ENCODE measurements at regions not wholly inside any gene's neighbourhood (a gene's known extent, or its start where the extent isn't known, plus 50 kb on each side); places are given as distances from the start of the nearest gene placed in this dataset.

DNA sequence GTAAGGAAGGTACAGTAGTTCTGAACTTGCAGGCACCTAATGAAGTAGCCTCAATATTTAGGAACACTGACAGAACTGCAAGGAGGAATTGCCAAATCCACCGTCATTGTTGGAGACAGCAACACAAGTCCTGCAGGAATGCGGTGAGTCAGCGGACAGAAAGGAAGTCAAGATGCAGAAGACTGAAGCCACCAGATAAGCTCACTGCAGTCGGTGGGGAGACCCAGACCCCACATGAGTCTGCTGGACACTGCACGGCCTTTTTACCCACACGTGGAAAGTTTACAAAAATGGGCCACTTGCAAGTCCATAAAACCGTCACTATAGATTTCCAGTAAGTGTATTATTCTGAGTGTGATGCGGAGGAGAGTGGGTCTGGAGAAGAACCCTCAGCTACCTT lies 1471.6 kb downstream of the TBC1D22A start:
- TF ChIP-seq CTCF (conservative IDR thresholded peaks at IDR 0.05; ENCODE audit: low read depth in 2 of 2) (no peak), EZH2 (IDR thresholded peaks at IDR 0.05; ENCODE audit: low read depth, unreplicated experiment) (no peak), CREB1 (CRISPR knock-in tag; IDR thresholded peaks at IDR 0.05; ENCODE audit: low read depth) (no peak), STAT1 (IDR thresholded peaks at IDR 0.05; ENCODE audit: unreplicated experiment) (no peak), JUNB (IDR thresholded peaks at IDR 0.05; ENCODE audit: unreplicated experiment) (no peak), POLR2AphosphoS5 (IDR thresholded peaks at IDR 0.05; ENCODE audit: low read depth) (no peak), ZNF331 (CRISPR knock-in tag; IDR thresholded peaks at IDR 0.05; ENCODE audit: low read depth) (no peak)
- TF ChIP-seq, protein P1, sequence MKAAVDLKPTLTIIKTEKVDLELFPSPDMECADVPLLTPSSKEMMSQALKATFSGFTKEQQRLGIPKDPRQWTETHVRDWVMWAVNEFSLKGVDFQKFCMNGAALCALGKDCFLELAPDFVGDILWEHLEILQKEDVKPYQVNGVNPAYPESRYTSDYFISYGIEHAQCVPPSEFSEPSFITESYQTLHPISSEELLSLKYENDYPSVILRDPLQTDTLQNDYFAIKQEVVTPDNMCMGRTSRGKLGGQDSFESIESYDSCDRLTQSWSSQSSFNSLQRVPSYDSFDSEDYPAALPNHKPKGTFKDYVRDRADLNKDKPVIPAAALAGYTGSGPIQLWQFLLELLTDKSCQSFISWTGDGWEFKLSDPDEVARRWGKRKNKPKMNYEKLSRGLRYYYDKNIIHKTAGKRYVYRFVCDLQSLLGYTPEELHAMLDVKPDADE (IDR thresholded peaks at IDR 0.05): no peak
- TF ChIP-seq, protein P2, sequence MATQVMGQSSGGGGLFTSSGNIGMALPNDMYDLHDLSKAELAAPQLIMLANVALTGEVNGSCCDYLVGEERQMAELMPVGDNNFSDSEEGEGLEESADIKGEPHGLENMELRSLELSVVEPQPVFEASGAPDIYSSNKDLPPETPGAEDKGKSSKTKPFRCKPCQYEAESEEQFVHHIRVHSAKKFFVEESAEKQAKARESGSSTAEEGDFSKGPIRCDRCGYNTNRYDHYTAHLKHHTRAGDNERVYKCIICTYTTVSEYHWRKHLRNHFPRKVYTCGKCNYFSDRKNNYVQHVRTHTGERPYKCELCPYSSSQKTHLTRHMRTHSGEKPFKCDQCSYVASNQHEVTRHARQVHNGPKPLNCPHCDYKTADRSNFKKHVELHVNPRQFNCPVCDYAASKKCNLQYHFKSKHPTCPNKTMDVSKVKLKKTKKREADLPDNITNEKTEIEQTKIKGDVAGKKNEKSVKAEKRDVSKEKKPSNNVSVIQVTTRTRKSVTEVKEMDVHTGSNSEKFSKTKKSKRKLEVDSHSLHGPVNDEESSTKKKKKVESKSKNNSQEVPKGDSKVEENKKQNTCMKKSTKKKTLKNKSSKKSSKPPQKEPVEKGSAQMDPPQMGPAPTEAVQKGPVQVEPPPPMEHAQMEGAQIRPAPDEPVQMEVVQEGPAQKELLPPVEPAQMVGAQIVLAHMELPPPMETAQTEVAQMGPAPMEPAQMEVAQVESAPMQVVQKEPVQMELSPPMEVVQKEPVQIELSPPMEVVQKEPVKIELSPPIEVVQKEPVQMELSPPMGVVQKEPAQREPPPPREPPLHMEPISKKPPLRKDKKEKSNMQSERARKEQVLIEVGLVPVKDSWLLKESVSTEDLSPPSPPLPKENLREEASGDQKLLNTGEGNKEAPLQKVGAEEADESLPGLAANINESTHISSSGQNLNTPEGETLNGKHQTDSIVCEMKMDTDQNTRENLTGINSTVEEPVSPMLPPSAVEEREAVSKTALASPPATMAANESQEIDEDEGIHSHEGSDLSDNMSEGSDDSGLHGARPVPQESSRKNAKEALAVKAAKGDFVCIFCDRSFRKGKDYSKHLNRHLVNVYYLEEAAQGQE (IDR thresholded peaks at IDR 0.05; ENCODE audit: unreplicated experiment): no peak
- TF ChIP-seq, protein P3, sequence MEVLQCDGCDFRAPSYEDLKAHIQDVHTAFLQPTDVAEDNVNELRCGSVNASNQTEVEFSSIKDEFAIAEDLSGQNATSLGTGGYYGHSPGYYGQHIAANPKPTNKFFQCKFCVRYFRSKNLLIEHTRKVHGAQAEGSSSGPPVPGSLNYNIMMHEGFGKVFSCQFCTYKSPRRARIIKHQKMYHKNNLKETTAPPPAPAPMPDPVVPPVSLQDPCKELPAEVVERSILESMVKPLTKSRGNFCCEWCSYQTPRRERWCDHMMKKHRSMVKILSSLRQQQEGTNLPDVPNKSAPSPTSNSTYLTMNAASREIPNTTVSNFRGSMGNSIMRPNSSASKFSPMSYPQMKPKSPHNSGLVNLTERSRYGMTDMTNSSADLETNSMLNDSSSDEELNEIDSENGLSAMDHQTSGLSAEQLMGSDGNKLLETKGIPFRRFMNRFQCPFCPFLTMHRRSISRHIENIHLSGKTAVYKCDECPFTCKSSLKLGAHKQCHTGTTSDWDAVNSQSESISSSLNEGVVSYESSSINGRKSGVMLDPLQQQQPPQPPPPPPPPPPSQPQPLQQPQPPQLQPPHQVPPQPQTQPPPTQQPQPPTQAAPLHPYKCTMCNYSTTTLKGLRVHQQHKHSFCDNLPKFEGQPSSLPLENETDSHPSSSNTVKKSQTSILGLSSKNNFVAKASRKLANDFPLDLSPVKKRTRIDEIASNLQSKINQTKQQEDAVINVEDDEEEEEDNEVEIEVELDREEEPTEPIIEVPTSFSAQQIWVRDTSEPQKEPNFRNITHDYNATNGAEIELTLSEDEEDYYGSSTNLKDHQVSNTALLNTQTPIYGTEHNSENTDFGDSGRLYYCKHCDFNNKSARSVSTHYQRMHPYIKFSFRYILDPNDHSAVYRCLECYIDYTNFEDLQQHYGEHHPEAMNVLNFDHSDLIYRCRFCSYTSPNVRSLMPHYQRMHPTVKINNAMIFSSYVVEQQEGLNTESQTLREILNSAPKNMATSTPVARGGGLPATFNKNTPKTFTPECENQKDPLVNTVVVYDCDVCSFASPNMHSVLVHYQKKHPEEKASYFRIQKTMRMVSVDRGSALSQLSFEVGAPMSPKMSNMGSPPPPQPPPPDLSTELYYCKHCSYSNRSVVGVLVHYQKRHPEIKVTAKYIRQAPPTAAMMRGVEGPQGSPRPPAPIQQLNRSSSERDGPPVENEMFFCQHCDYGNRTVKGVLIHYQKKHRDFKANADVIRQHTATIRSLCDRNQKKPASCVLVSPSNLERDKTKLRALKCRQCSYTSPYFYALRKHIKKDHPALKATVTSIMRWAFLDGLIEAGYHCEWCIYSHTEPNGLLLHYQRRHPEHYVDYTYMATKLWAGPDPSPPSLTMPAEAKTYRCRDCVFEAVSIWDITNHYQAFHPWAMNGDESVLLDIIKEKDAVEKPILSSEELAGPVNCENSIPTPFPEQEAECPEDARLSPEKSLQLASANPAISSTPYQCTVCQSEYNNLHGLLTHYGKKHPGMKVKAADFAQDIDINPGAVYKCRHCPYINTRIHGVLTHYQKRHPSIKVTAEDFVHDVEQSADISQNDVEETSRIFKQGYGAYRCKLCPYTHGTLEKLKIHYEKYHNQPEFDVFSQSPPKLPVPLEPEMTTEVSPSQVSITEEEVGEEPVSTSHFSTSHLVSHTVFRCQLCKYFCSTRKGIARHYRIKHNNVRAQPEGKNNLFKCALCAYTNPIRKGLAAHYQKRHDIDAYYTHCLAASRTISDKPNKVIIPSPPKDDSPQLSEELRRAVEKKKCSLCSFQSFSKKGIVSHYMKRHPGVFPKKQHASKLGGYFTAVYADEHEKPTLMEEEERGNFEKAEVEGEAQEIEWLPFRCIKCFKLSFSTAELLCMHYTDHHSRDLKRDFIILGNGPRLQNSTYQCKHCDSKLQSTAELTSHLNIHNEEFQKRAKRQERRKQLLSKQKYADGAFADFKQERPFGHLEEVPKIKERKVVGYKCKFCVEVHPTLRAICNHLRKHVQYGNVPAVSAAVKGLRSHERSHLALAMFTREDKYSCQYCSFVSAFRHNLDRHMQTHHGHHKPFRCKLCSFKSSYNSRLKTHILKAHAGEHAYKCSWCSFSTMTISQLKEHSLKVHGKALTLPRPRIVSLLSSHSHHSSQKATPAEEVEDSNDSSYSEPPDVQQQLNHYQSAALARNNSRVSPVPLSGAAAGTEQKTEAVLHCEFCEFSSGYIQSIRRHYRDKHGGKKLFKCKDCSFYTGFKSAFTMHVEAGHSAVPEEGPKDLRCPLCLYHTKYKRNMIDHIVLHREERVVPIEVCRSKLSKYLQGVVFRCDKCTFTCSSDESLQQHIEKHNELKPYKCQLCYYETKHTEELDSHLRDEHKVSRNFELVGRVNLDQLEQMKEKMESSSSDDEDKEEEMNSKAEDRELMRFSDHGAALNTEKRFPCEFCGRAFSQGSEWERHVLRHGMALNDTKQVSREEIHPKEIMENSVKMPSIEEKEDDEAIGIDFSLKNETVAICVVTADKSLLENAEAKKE (CRISPR knock-in tag; IDR thresholded peaks at IDR 0.05): no peak

Data from GM23338 (cell line).